HUES64 (cell line): ENCODE measurements at regions not wholly inside any gene's neighbourhood (a gene's known extent, or its start where the extent isn't known, plus 50 kb on each side); places are given as distances from the start of the nearest gene placed in this dataset.

Source experiments
- H3K27ac ChIP-seq: 2 replicates; pipeline ENCODE4 v1.7.0; 2013; ENCODE audit warnings: low read depth, low read length, inconsistent platforms
- H3K27me3 ChIP-seq: 2 replicates; pipeline ENCODE4 v1.6.1; 2013; ENCODE audit warnings: mild to moderate bottlenecking, low read length; ENCODE audit not compliant: insufficient read depth
- H3K36me3 ChIP-seq: 2 replicates; pipeline ENCODE4 v1.6.1; 2013; ENCODE audit warnings: mild to moderate bottlenecking, low read length; ENCODE audit not compliant: insufficient read depth
- H3K4me1 ChIP-seq: 2 replicates; pipeline ENCODE4 v1.6.1; 2013; ENCODE audit warnings: mild to moderate bottlenecking, low read length, moderate library complexity; ENCODE audit not compliant: insufficient read depth
- H3K4me3 ChIP-seq: 2 replicates; pipeline ENCODE4 v1.5.1; 2013; ENCODE audit warnings: mild to moderate bottlenecking, low read length, moderate library complexity
- H3K9ac ChIP-seq: 2 replicates; pipeline ENCODE4 v1.6.1; 2013; ENCODE audit warnings: mild to moderate bottlenecking, low read depth, low read length
- H3K9me3 ChIP-seq: 2 replicates; pipeline ENCODE4 v1.6.1; 2013; ENCODE audit warnings: low read depth, low read length; ENCODE audit not compliant: insufficient read depth
- WGBS: fragments of 150-250, 120-280 bp; methylation state at CpG from one replicate; pipeline ENCODE4 v1.1.7; 2013; ENCODE audit warnings: missing lambda C conversion rate; 5-methylcytosine and 5-hydroxymethylcytosine counted together

- H3K27ac ChIP-seq: no peak overlapping the region
- no peaks in the 10 kb centered on the region for H3K27me3 ChIP-seq
- H3K4me1 ChIP-seq: peaks cover 29% of the 10 kb centered on the region
- no peak overlapping the region for H3K9ac ChIP-seq
- H3K4me3 ChIP-seq: no peak overlapping the region
- 0 out of 2 replicates have a peak, but pooled peaks cover 2% of the 10 kb centered on the region for H3K9me3 ChIP-seq
- no peaks in the 10 kb centered on the region for H3K36me3 ChIP-seq
- WGBS: 95% methylated on average over 2 of the region's 2 CpGs
These were observed 587.0 kb upstream of the GRAMD2B start for GRCh38 chr5:125836256-125836655.

GRCh38 chr5:125837866-125838265 lies 585.3 kb upstream of the GRAMD2B start:
- WGBS: 95% methylated on average over 3 of the region's 3 CpGs
- Histone ChIP-seq H3K9me3 (no peaks in the 10 kb centered on the region), H3K27ac (no peak overlapping the region), H3K4me3 (no peak overlapping the region), H3K9ac (no peak overlapping the region), H3K36me3 (no peaks in the 10 kb centered on the region), H3K27me3 (no peaks in the 10 kb centered on the region), H3K4me1 (peaks cover 29% of the 10 kb centered on the region)

- Histone ChIP-seq H3K9me3 (no peaks in the 10 kb centered on the region), H3K36me3 (no peaks in the 10 kb centered on the region), H3K27me3 (no peaks in the 10 kb centered on the region), H3K4me3 (no peak overlapping the region), H3K4me1 (peaks cover 14% of the 10 kb centered on the region; the same call in 1 of the 2 replicates), H3K9ac (no peak overlapping the region), H3K27ac (no peak overlapping the region)
- WGBS: 100% methylated on average over 1 of the region's 2 CpGs
These were observed 575.6 kb upstream of the GRAMD2B start for GRCh38 chr5:125847561-125847960.

GRCh38 chr5:125848751-125849150 lies 574.5 kb upstream of the GRAMD2B start:
- Histone ChIP-seq H3K4me1 (peaks cover 14% of the 10 kb centered on the region; the same call in 1 of the 2 replicates), H3K4me3 (no peak overlapping the region), H3K27ac (no peak overlapping the region), H3K9me3 (no peaks in the 10 kb centered on the region), H3K9ac (no peak overlapping the region), H3K36me3 (no peaks in the 10 kb centered on the region), H3K27me3 (no peaks in the 10 kb centered on the region)
- WGBS: 89% methylated on average over 2 of the region's 2 CpGs

GRCh38 chr5:125856949-125857348 lies 566.3 kb upstream of the GRAMD2B start:
- Histone ChIP-seq H3K27me3 (no peaks in the 10 kb centered on the region), H3K4me1 (no peaks in the 10 kb centered on the region), H3K9me3 (peaks cover 10% of the 10 kb centered on the region), H3K4me3 (no peak overlapping the region), H3K36me3 (no peaks in the 10 kb centered on the region), H3K27ac (no peak overlapping the region), H3K9ac (no peak overlapping the region)
- 80% methylated on average over 2 of the region's 3 CpGs for WGBS

GRCh38 chr5:125863579-125863978 lies 559.6 kb upstream of the GRAMD2B start:
- no peaks in the 10 kb centered on the region for H3K4me1 ChIP-seq
- H3K4me3 ChIP-seq: no peak overlapping the region
- no peaks in the 10 kb centered on the region for H3K9me3 ChIP-seq
- no peaks in the 10 kb centered on the region for H3K27me3 ChIP-seq
- H3K9ac ChIP-seq: no peak overlapping the region
- 100% methylated on average over 1 of the region's 2 CpGs for WGBS
- no peak overlapping the region for H3K27ac ChIP-seq
- H3K36me3 ChIP-seq: no peaks in the 10 kb centered on the region

- Histone ChIP-seq H3K4me1 (peaks cover 7% of the 10 kb centered on the region; the same call in 1 of the 2 replicates), H3K36me3 (no peaks in the 10 kb centered on the region)
- WGBS: 65% methylated on average over 4 of the region's 4 CpGs
These were observed 557.9 kb upstream of the GRAMD2B start for GRCh38 chr5:125865166-125865815.

GRCh38 chr5:125868036-125868435 lies 555.2 kb upstream of the GRAMD2B start:
- Histone ChIP-seq H3K4me1 (peaks cover 9% of the 10 kb centered on the region; the same call in 1 of the 2 replicates), H3K27ac (no peak overlapping the region), H3K27me3 (no peaks in the 10 kb centered on the region), H3K9me3 (no peaks in the 10 kb centered on the region), H3K9ac (no peak overlapping the region), H3K4me3 (no peak overlapping the region), H3K36me3 (no peaks in the 10 kb centered on the region)
- no CpG with 5 or more reads among the region's 1 CpG for WGBS

More at GRCh38 chr5:125865166-125865815, 557.9 kb upstream of the GRAMD2B start:
- Histone ChIP-seq H3K9me3 (no peaks in the 10 kb centered on the region), H3K4me3 (no peak overlapping the region), H3K9ac (no peak overlapping the region), H3K27me3 (no peaks in the 10 kb centered on the region), H3K27ac (no peak overlapping the region)

- H3K4me1 ChIP-seq: peaks cover 9% of the 10 kb centered on the region; the same call in 1 of the 2 replicates
- WGBS: 67% methylated on average over 2 of the region's 2 CpGs
- H3K9me3 ChIP-seq: no peaks in the 10 kb centered on the region
- no peaks in the 10 kb centered on the region for H3K36me3 ChIP-seq
- H3K9ac ChIP-seq: no peak overlapping the region
- H3K27me3 ChIP-seq: no peaks in the 10 kb centered on the region
- H3K27ac ChIP-seq: no peak overlapping the region
- H3K4me3 ChIP-seq: no peak overlapping the region
These were observed 553.0 kb upstream of the GRAMD2B start for GRCh38 chr5:125870256-125870655.

- H3K27ac ChIP-seq: no peak overlapping the region
- H3K4me1 ChIP-seq: peaks cover 9% of the 10 kb centered on the region; the same call in 1 of the 2 replicates
- no peaks in the 10 kb centered on the region for H3K36me3 ChIP-seq
- H3K9me3 ChIP-seq: no peaks in the 10 kb centered on the region
- H3K4me3 ChIP-seq: no peak overlapping the region
- H3K27me3 ChIP-seq: no peaks in the 10 kb centered on the region
- H3K9ac ChIP-seq: no peak overlapping the region
These were observed 549.2 kb upstream of the GRAMD2B start for GRCh38 chr5:125874057-125874456.

- 68% methylated on average over 2 of the region's 4 CpGs for WGBS
- Histone ChIP-seq H3K27me3 (no peaks in the 10 kb centered on the region), H3K9ac (no peak overlapping the region), H3K9me3 (no peaks in the 10 kb centered on the region), H3K4me1 (peaks cover 8% of the 10 kb centered on the region; the same call in 1 of the 2 replicates), H3K4me3 (no peak overlapping the region), H3K27ac (no peak overlapping the region), H3K36me3 (no peaks in the 10 kb centered on the region)
These were observed 548.5 kb upstream of the GRAMD2B start for GRCh38 chr5:125874717-125875116.

- Histone ChIP-seq H3K4me3 (no peak overlapping the region), H3K36me3 (no peaks in the 10 kb centered on the region), H3K27me3 (no peaks in the 10 kb centered on the region), H3K9me3 (no peaks in the 10 kb centered on the region), H3K27ac (no peak overlapping the region), H3K4me1 (no peaks in the 10 kb centered on the region), H3K9ac (no peak overlapping the region)
- 92% methylated on average over 2 of the region's 3 CpGs for WGBS
These were observed 546.0 kb upstream of the GRAMD2B start for GRCh38 chr5:125877248-125877647.
